ENCODE measurements at regions not wholly inside any gene's neighbourhood (a gene's known extent, or its start where the extent isn't known, plus 50 kb on each side); places are given as distances from the start of the nearest gene placed in this dataset.

GRCh38 chrX:27085346-27085745 is 377.8 kb downstream of the PPP4R3C start:
- no peak for DNase-seq (ENCODE audit: extremely low read depth, low read depth)
- H3K4me3 ChIP-seq (replicated peaks; ENCODE audit: low read depth, low read length), result no peak overlapping the region
- TF ChIP-seq, protein P1, sequence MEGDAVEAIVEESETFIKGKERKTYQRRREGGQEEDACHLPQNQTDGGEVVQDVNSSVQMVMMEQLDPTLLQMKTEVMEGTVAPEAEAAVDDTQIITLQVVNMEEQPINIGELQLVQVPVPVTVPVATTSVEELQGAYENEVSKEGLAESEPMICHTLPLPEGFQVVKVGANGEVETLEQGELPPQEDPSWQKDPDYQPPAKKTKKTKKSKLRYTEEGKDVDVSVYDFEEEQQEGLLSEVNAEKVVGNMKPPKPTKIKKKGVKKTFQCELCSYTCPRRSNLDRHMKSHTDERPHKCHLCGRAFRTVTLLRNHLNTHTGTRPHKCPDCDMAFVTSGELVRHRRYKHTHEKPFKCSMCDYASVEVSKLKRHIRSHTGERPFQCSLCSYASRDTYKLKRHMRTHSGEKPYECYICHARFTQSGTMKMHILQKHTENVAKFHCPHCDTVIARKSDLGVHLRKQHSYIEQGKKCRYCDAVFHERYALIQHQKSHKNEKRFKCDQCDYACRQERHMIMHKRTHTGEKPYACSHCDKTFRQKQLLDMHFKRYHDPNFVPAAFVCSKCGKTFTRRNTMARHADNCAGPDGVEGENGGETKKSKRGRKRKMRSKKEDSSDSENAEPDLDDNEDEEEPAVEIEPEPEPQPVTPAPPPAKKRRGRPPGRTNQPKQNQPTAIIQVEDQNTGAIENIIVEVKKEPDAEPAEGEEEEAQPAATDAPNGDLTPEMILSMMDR (IDR thresholded peaks at IDR 0.05; ENCODE audit: low read depth, low read length, missing control alignments), result no peak

- no peak for DNase-seq (ENCODE audit: extremely low read depth, low read depth)
- TF ChIP-seq, protein P1 (IDR thresholded peaks at IDR 0.05; ENCODE audit: low read depth, low read length, missing control alignments), result no peak
These were observed 384.8 kb downstream of the PPP4R3C start for GRCh38 chrX:27078371-27078770.

DNA sequence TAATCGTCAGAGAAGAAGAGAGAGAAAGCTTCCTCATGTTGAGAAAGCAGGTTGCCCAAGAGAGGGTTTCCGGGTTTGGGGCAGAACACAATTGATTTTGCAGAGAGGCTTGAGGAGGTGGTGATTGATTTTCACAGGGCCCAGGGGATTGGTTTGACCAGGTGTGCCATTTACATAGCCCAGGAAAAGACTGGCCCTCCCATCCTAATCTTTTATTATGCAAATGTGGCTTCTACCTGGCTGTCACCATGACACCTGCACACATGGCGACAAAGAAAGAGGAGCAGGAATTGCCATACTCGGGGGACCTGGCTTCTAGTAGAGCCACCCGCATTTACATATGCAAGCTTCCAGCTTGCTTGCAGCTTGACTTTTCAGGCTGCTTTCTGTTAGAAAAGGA is 405.3 kb downstream of the PPP4R3C start:
- DNase-seq (ENCODE audit: extremely low read depth, low read depth), result no peak
- TF ChIP-seq, protein P1 (IDR thresholded peaks at IDR 0.05; ENCODE audit: low read depth, low read length, missing control alignments), result no peak
- H3K4me3 ChIP-seq (replicated peaks; ENCODE audit: low read depth, low read length), result no peak overlapping the region

More at GRCh38 chrX:27078371-27078770, 384.8 kb downstream of the PPP4R3C start:
- no peak overlapping the region for H3K4me3 ChIP-seq (replicated peaks; ENCODE audit: low read depth, low read length)

- no peak overlapping the region for H3K4me3 ChIP-seq (replicated peaks; ENCODE audit: low read depth, low read length)
- no peak for DNase-seq (ENCODE audit: extremely low read depth, low read depth)
- TF ChIP-seq, protein P1 (IDR thresholded peaks at IDR 0.05; ENCODE audit: low read depth, low read length, missing control alignments), result no peak
These were observed 423.8 kb downstream of the PPP4R3C start for GRCh38 chrX:27039332-27039731.

DNA sequence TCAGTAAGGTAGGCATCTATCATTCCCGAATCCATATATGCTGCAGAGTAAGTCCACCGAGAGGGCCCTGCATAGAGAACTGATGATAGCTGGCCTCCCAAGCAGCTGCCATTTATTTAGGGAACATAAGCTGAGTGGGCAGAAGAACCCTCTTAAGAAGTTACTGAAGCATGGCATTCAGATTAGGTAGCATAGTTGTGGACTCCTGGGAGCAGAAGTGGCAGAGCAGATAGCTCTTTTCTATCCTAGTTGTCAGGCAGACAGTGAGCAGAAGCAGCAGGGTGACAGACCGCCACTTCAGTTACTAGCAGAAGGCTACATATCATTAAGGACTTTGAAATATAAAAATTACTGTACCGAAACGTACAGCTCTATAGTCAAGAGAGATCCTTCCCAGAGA is 454.7 kb downstream of the PPP4R3C start:
- no peak for DNase-seq (ENCODE audit: extremely low read depth, low read depth)
- TF ChIP-seq, protein P1 (IDR thresholded peaks at IDR 0.05; ENCODE audit: low read depth, low read length, missing control alignments), result no peak
- no peak overlapping the region for H3K4me3 ChIP-seq (replicated peaks; ENCODE audit: low read depth, low read length)

- TF ChIP-seq, protein P1 (IDR thresholded peaks at IDR 0.05; ENCODE audit: low read depth, low read length, missing control alignments), result no peak
- no peak for DNase-seq (ENCODE audit: extremely low read depth, low read depth)
- no peak overlapping the region for H3K4me3 ChIP-seq (replicated peaks; ENCODE audit: low read depth, low read length)
These were observed 463.5 kb downstream of the PPP4R3C start for GRCh38 chrX:26999634-27000033.

DNA sequence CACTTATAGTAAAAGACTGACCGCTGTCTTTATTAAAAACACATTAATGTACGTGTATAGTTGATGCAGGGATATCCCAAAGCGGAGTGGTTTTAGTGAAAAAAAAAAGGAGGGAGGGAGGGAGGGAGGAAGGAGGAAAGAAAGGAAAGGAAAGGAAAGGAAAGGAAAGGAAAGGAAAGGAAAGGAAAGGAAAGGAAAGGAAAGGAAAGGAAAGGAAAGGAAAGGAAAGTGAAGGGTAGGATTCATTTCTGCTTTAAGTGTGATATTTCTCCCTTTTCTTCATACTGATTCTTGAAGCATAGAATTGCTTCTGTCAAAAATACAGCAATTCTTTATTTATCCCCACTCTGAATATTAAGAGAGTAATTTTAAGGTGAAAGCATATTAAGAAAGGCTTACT is 504.9 kb downstream of the PPP4R3C start:
- no peak overlapping the region for H3K4me3 ChIP-seq (replicated peaks; ENCODE audit: low read depth, low read length)
- TF ChIP-seq, protein P1 (IDR thresholded peaks at IDR 0.05; ENCODE audit: low read depth, low read length, missing control alignments), result no peak
- no peak for DNase-seq (ENCODE audit: extremely low read depth, low read depth)
